K562 (cell line): ENCODE measurements at regions not wholly inside any gene's neighbourhood (a gene's known extent, or its start where the extent isn't known, plus 50 kb on each side); places are given as distances from the start of the nearest gene placed in this dataset.

Experiments used
- ATAC-seq: fragments of 200-7000 bp; cut with Tn5 transposase; 3 replicates; pipeline ENCODE4 v1.9.1; 2020; ENCODE audit warnings: moderate library complexity
- BruUV-seq: library from RNA; stranded (reverse); fragments of 400-500 nt; replicated peaks from 2 replicates; lab custom pipeline; 2021; lab: Mats Ljungman, UMichigan
- CTCF ChIA-PET: fragments of 300-600 bp; formaldehyde crosslinking; extraction: SDS; loops from one replicate; lab custom pipeline; 2021; ENCODE audit warnings: low intra/inter-chr PET ratio; lab: Yijun Ruan, JAX
- POLR2A ChIA-PET: fragments of 300-600, 350-650 bp; sonication (Branson Sonifier 250); formaldehyde crosslinking; extraction: SDS; loops from one replicate; lab custom pipeline; 2021; ENCODE audit warnings: antibody characterized with exemption, inconsistent platforms; lab: Yijun Ruan, JAX
- DNase-seq, 4 experiments: peaks; one replicate each; pipeline versions ENCODE4 v3.0.0 to v3.0.0-alpha.2; 2011 to 2018; ENCODE audit warnings: low spot score in 3 of 4, mixed read lengths in 3 of 4; ENCODE audit errors: extremely low read depth in 1 of 4
- FAIRE-seq: peaks from 2 replicates; lab custom pipeline; 2011; peaks lifted over from hg19 to GRCh38; lab: Jason Lieb, UNC
- H2AFZ ChIP-seq: 2 replicates; pipeline ENCODE4 v1.6.0; 2011; ENCODE audit warnings: low read depth, low read length, control low read depth, inconsistent platforms
- H3K27ac ChIP-seq: fragments of 200-600 bp; 3 replicates; pipeline ENCODE4 v1.8.0; 2011; ENCODE audit warnings: low read depth, mild to moderate bottlenecking, control low read depth, inconsistent platforms, low read length, moderate library complexity, mixed read lengths; ENCODE audit errors: extremely low read depth
- H3K27me3 ChIP-seq, 2 experiments: fragments of 300-600 bp in 1 of 2; 2 replicates in 1 of 2; 3 replicates in 1 of 2; pipeline versions ENCODE4 v1.6.0 to v1.8.0; 2011; ENCODE audit warnings: inconsistent platforms in 2 of 2, low read length in 2 of 2, mild to moderate bottlenecking in 1 of 2, mixed read lengths in 1 of 2, moderate library complexity in 1 of 2; ENCODE audit not compliant: control insufficient read depth in 2 of 2, insufficient read depth in 2 of 2
- H3K36me3 ChIP-seq: fragments of 300-600 bp; 3 replicates; pipeline ENCODE4 v1.8.0; 2011; ENCODE audit warnings: mild to moderate bottlenecking, low read length, inconsistent platforms; ENCODE audit not compliant: control insufficient read depth, insufficient read depth
- H3K4me1 ChIP-seq, 2 experiments: fragments of 200-600 bp in 1 of 2; replicated peaks in 1 of 2; 2 replicates in 1 of 2; 3 replicates in 1 of 2; pipeline versions ENCODE4 v1.5.1 to v1.8.0; 2011; ENCODE audit warnings: inconsistent platforms in 2 of 2, low read length in 2 of 2, mild to moderate bottlenecking in 1 of 2, mixed read lengths in 1 of 2, moderate library complexity in 1 of 2; ENCODE audit not compliant: control insufficient read depth in 2 of 2, insufficient read depth in 2 of 2
- H3K4me2 ChIP-seq: 2 replicates; pipeline ENCODE4 v1.6.1; 2011; ENCODE audit warnings: low read length, control low read depth, inconsistent platforms, mixed read lengths; ENCODE audit not compliant: insufficient read depth
- H3K4me3 ChIP-seq: fragments of 200-600 bp; sonication (generic), shearing (Covaris generic); 2 replicates; pipeline ENCODE4 v1.5.1; 2016; ENCODE audit warnings: control low read depth, inconsistent platforms
- H3K79me2 ChIP-seq: fragments of 200-600 bp; 3 replicates; pipeline ENCODE4 v1.8.0; 2011; ENCODE audit warnings: low read length, inconsistent platforms; ENCODE audit not compliant: control insufficient read depth, insufficient read depth
- H3K9ac ChIP-seq, 2 experiments: 2 replicates each; pipeline versions ENCODE4 v1.6.0 to v1.6.1; 2011; ENCODE audit warnings: low read depth in 2 of 2, low read length in 2 of 2, control low read depth in 1 of 2, inconsistent platforms in 1 of 2, mild to moderate bottlenecking in 1 of 2, mixed read lengths in 1 of 2; ENCODE audit not compliant: insufficient read depth in 1 of 2
- H3K9me1 ChIP-seq: one replicate; pipeline ENCODE4 v1.6.0; 2011; ENCODE audit warnings: inconsistent platforms, mild to moderate bottlenecking, low read length, moderate library complexity; ENCODE audit not compliant: control insufficient read depth, insufficient read depth
- H3K9me3 ChIP-seq: replicated peaks from 2 replicates; pipeline ENCODE4 v1.5.1; 2011; ENCODE audit warnings: low read depth, low read length, inconsistent platforms; ENCODE audit not compliant: control insufficient read depth, insufficient read depth
- H4K20me1 ChIP-seq: replicated peaks from 2 replicates; pipeline ENCODE4 v1.6.1; 2011; ENCODE audit warnings: low read length, inconsistent platforms, mixed read lengths; ENCODE audit not compliant: control insufficient read depth, insufficient read depth
- BHLHE40 ChIP-seq: IDR thresholded peaks from 2 replicates; pipeline ENCODE4 v1.6.1; 2011; ENCODE audit warnings: low read length, improper control_type of control experiment
- FOXJ3 ChIP-seq: sonication (generic); formaldehyde crosslinking; IDR thresholded peaks from 2 replicates; pipeline ENCODE4 v1.4.0; 2020; ENCODE audit warnings: mild to moderate bottlenecking, missing genetic modification reagents
- GTF2F1 ChIP-seq: IDR thresholded peaks from 2 replicates; pipeline ENCODE4 v1.6.1; 2011; ENCODE audit warnings: low read depth, low read length, improper control_type of control experiment
- NR4A1 ChIP-seq, 2 experiments: fragments of 250-450 bp in 1 of 2; fragments of 450-650 bp in 1 of 2; sonication (Bioruptor Pico) in 1 of 2; IDR thresholded peaks; 2 replicates each; pipeline versions ENCODE4 v1.4.0 to v1.6.1; 2016 to 2020; ENCODE audit warnings: mild to moderate bottlenecking in 2 of 2, missing compliant biosample characterization in 1 of 2, missing genetic modification characterization in 1 of 2, moderate library complexity in 1 of 2
- POLR2AphosphoS2 ChIP-seq: IDR thresholded peaks from 2 replicates; pipeline ENCODE4 v1.6.1; 2012; ENCODE audit warnings: low read length, improper control_type of control experiment
- RBM39 ChIP-seq: fragments of 200-400 bp; formaldehyde crosslinking; optimal IDR thresholded peaks from 2 replicates; pipeline ENCODE3; 2018; ENCODE audit warnings: low read depth, low read length
- SP1 ChIP-seq: sonication (generic); formaldehyde crosslinking; IDR thresholded peaks from 2 replicates; pipeline ENCODE4 v1.8.1; 2022; ENCODE audit warnings: mild to moderate bottlenecking, missing genetic modification reagents
- ZC3H4 ChIP-seq: sonication (generic); formaldehyde crosslinking; IDR thresholded peaks from 2 replicates; pipeline ENCODE4 v1.9.0; 2021; ENCODE audit warnings: missing genetic modification reagents, borderline replicate concordance
- ZNF384 ChIP-seq: IDR thresholded peaks from 2 replicates; pipeline ENCODE4 v1.6.1; 2012; ENCODE audit warnings: low read depth, low read length, improper control_type of control experiment
- WGBS: fragments of 100-300 bp; shearing (Covaris generic); methylation state at CpG from one replicate; pipeline ENCODE4 v1.1.6; 2016; ENCODE audit warnings: low coverage, mixed read lengths; ENCODE audit not compliant: insufficient coverage; ENCODE audit errors: missing lambda C conversion rate; 5-methylcytosine and 5-hydroxymethylcytosine counted together
- in situ Hi-C: fragments of 300-500 bp; cut with MboI; formaldehyde crosslinking; loops from 4 replicates; pipeline ENCODE4 v1.15.0; 2018; ENCODE audit warnings: inconsistent platforms, mixed read lengths
- intact Hi-C: fragments of 100-400 bp; cut with micrococcal nuclease; formaldehyde crosslinking; loops from 2 replicates; pipeline ENCODE4 v1.14.2; 2022

GRCh38 chr6:87754828-87755227, 52.8 kb upstream of the AKIRIN2 start:
- no TSS peak for BruUV-seq
- Histone ChIP-seq H3K9me1 (no peaks in the 10 kb centered on the region), H3K36me3 (no peaks in the 10 kb centered on the region), H3K27ac (no peak overlapping the region), H3K9me3 (no peaks in the 10 kb centered on the region), H3K27me3 (no peaks in the 10 kb centered on the region), H3K4me2 (no peak overlapping the region), H3K79me2 (no peaks in the 10 kb centered on the region), H3K4me3 (no peak overlapping the region), H3K9ac (no peak overlapping the region), H2AFZ (no peak overlapping the region), H4K20me1 (no peaks in the 10 kb centered on the region), H3K4me1 (peaks cover 11 to 14% of the 10 kb centered on the region in 2 experiments; a peak in 4 of 5 replicates)
- ChIA-PET POLR2A (interaction anchor here (1.3 to 2.2 kb wide), 2 partner anchors 14 to 15 kb away, joined by 3 to 9 read pairs; no protein-coding TSS in a partner anchor), CTCF (no interaction called here)
- in situ Hi-C loops (no loop called here), intact Hi-C loops (loop anchor here (5.0 kb wide), 1 partner anchor 53 kb away; the partner anchor contains the start of gene AKIRIN2)
- TF ChIP-seq FOXJ3 (CRISPR knock-in tag) (no peak), GTF2F1 (no peak), BHLHE40 (no peak), SP1 (CRISPR knock-in tag) (no peak), ZC3H4 (CRISPR knock-in tag) (no peak), NR4A1 (CRISPR knock-in tag; IDR thresholded peaks at IDR 0.05) (no peak), NR4A1 (tag; IDR thresholded peaks at IDR 0.05) (no peak), POLR2AphosphoS2 (no peak), ZNF384 (peak; percentile 78), RBM39 (no peak)
- no peak for ATAC-seq
- no CpG with 5 or more reads among the region's 1 CpG for WGBS
- FAIRE-seq: no peak
- no peak for DNase-seq
